H9 (cell line): ENCODE measurements at regions not wholly inside any gene's neighbourhood (a gene's known extent, or its start where the extent isn't known, plus 50 kb on each side); places are given as distances from the start of the nearest gene placed in this dataset.
A peak's percentile ranks its signal among the peaks of the same experiment; 100 is the strongest.

Experiments
- DNase-seq: peaks from one replicate; pipeline ENCODE4 v3.0.0-alpha.2; 2017
- H2AFZ ChIP-seq: one replicate; pipeline ENCODE4 v1.6.1; 2013; ENCODE audit warnings: mild to moderate bottlenecking, low read length, control low read depth, moderate library complexity
- H2AK5ac ChIP-seq: 2 replicates; pipeline ENCODE4 v1.6.1; 2013; ENCODE audit warnings: low read length, control low read depth, mixed read lengths; ENCODE audit not compliant: insufficient read length
- H2BK120ac ChIP-seq: one replicate; pipeline ENCODE4 v1.6.1; 2013; ENCODE audit warnings: low read depth, mild to moderate bottlenecking, low read length, control low read depth, inconsistent platforms; ENCODE audit not compliant: poor library complexity, severe bottlenecking
- H2BK12ac ChIP-seq: 2 replicates; pipeline ENCODE4 v1.6.1; 2013; ENCODE audit warnings: low read length, control low read depth, mixed read lengths, low read depth; ENCODE audit not compliant: insufficient read length
- H2BK15ac ChIP-seq: 2 replicates; pipeline ENCODE4 v1.6.1; 2013; ENCODE audit warnings: low read depth, low read length, control low read depth
- H2BK20ac ChIP-seq: one replicate; pipeline ENCODE4 v1.6.1; 2013; ENCODE audit warnings: low read depth, mild to moderate bottlenecking, low read length, control low read depth, inconsistent platforms; ENCODE audit not compliant: poor library complexity, severe bottlenecking
- H2BK5ac ChIP-seq: 2 replicates; pipeline ENCODE4 v1.6.1; 2013; ENCODE audit warnings: low read length, control low read depth, mixed read lengths; ENCODE audit not compliant: insufficient read length
- H3K14ac ChIP-seq: 2 replicates; pipeline ENCODE4 v1.6.1; 2013; ENCODE audit warnings: low read length, control low read depth; ENCODE audit not compliant: insufficient read depth
- H3K18ac ChIP-seq: 2 replicates; pipeline ENCODE4 v1.6.1; 2013; ENCODE audit warnings: low read depth, mild to moderate bottlenecking, mixed read lengths, low read length, control low read depth; ENCODE audit not compliant: insufficient read length
- H3K23ac ChIP-seq: 2 replicates; pipeline ENCODE4 v1.6.1; 2013; ENCODE audit warnings: low read length, control low read depth, mixed read lengths, low read depth; ENCODE audit not compliant: insufficient read length
- H3K23me2 ChIP-seq: 2 replicates; pipeline ENCODE4 v1.6.1; 2013; ENCODE audit warnings: low read depth, mild to moderate bottlenecking, mixed read lengths, low read length, control low read depth; ENCODE audit not compliant: insufficient read length, poor library complexity, severe bottlenecking
- H3K27ac ChIP-seq: 2 replicates; pipeline ENCODE4 v1.5.1; 2013; ENCODE audit warnings: low read length, control low read depth, mixed read lengths, low read depth; ENCODE audit not compliant: insufficient read length
- H3K27me3 ChIP-seq: 2 replicates; pipeline ENCODE4 v1.6.1; 2013; ENCODE audit warnings: low read length, control low read depth, inconsistent platforms; ENCODE audit not compliant: insufficient read depth
- H3K4ac ChIP-seq: 2 replicates; pipeline ENCODE4 v1.6.1; 2013; ENCODE audit warnings: low read depth, mild to moderate bottlenecking, control low read depth, inconsistent platforms, low read length, moderate library complexity
- H3K4me1 ChIP-seq: 2 replicates; pipeline ENCODE4 v1.6.1; 2013; ENCODE audit warnings: low read length, control low read depth, inconsistent platforms; ENCODE audit not compliant: insufficient read depth
- H3K4me2 ChIP-seq: 2 replicates; pipeline ENCODE4 v1.6.1; 2013; ENCODE audit warnings: low read length, control low read depth, mixed read lengths; ENCODE audit not compliant: insufficient read length, insufficient read depth
- H3K56ac ChIP-seq: 2 replicates; pipeline ENCODE4 v1.6.1; 2013; ENCODE audit warnings: low read depth, mild to moderate bottlenecking, mixed read lengths, low read length, control low read depth; ENCODE audit not compliant: insufficient read length
- H3K79me1 ChIP-seq: 2 replicates; pipeline ENCODE4 v1.6.1; 2013; ENCODE audit warnings: low read depth, mild to moderate bottlenecking, moderate library complexity, low read length, control low read depth, inconsistent platforms; ENCODE audit not compliant: insufficient read depth, poor library complexity, severe bottlenecking
- H3K79me2 ChIP-seq: 2 replicates; pipeline ENCODE4 v1.6.1; 2013; ENCODE audit warnings: low read length, control low read depth, inconsistent platforms; ENCODE audit not compliant: insufficient read depth
- H3K9ac ChIP-seq: 2 replicates; pipeline ENCODE4 v1.6.1; 2013; ENCODE audit warnings: low read length, control low read depth, mixed read lengths; ENCODE audit not compliant: insufficient read length; ENCODE audit errors: extremely low read depth
- H3K9me3 ChIP-seq: one replicate; pipeline ENCODE4 v1.6.1; 2013; ENCODE audit warnings: low read depth, low read length, inconsistent platforms; ENCODE audit not compliant: control insufficient read depth
- H3T11ph ChIP-seq: one replicate; pipeline ENCODE4 v1.6.1; 2013; ENCODE audit warnings: mild to moderate bottlenecking, low read length, control low read depth, inconsistent platforms
- H4K20me1 ChIP-seq: one replicate; pipeline ENCODE4 v1.6.1; 2013; ENCODE audit not compliant: control insufficient read depth, insufficient read length, insufficient read depth
- H4K5ac ChIP-seq: 2 replicates; pipeline ENCODE4 v1.6.1; 2013; ENCODE audit warnings: low read depth, mild to moderate bottlenecking, mixed read lengths, low read length, control low read depth; ENCODE audit not compliant: insufficient read length
- H4K8ac ChIP-seq: replicated peaks from 2 replicates; pipeline ENCODE4 v1.6.1; 2013; ENCODE audit warnings: low read length, control low read depth, mixed read lengths, low read depth; ENCODE audit not compliant: insufficient read length
- H4K91ac ChIP-seq: 2 replicates; pipeline ENCODE4 v1.6.1; 2013; ENCODE audit warnings: low read depth, mild to moderate bottlenecking, moderate library complexity, mixed read lengths, low read length, control low read depth; ENCODE audit not compliant: insufficient read length
- H3K27ac Mint-ChIP-seq, 3 experiments: 2 replicates in 2 of 3; 3 replicates in 1 of 3; pipeline ENCODE4 v1.8.0; 2020 to 2021; ENCODE audit warnings: mixed read lengths in 3 of 3, mild to moderate bottlenecking in 1 of 3, moderate library complexity in 1 of 3
- H3K27me3 Mint-ChIP-seq: 2 replicates; pipeline ENCODE4 v1.8.0; 2021; ENCODE audit warnings: low read depth, mild to moderate bottlenecking, moderate library complexity, mixed read lengths
- H3K36me3 Mint-ChIP-seq, 3 experiments: 2 replicates in 2 of 3; 3 replicates in 1 of 3; pipeline ENCODE4 v1.8.0; 2020 to 2021; ENCODE audit warnings: low read depth in 3 of 3, mixed read lengths in 3 of 3; ENCODE audit not compliant: insufficient read depth in 1 of 3
- H3K4me1 Mint-ChIP-seq, 2 experiments: 2 replicates each; pipeline ENCODE4 v1.8.0; 2020; ENCODE audit warnings: mixed read lengths in 2 of 2
- H3K4me3 Mint-ChIP-seq, 2 experiments: 2 replicates in 1 of 2; 3 replicates in 1 of 2; pipeline ENCODE4 v1.8.0; 2020 to 2021; ENCODE audit warnings: mild to moderate bottlenecking in 2 of 2, mixed read lengths in 2 of 2, moderate library complexity in 1 of 2
- H3K9me3 Mint-ChIP-seq, 2 experiments: 2 replicates in 1 of 2; 3 replicates in 1 of 2; pipeline ENCODE4 v1.8.0; 2020; ENCODE audit warnings: mild to moderate bottlenecking in 2 of 2, mixed read lengths in 2 of 2, moderate library complexity in 1 of 2
- CTCF ChIP-seq: fragments of 200-600 bp; sonication (generic); conservative IDR thresholded peaks from 3 replicates; pipeline ENCODE4 v1.8.0; 2021; ENCODE audit warnings: antibody characterized with exemption, mild to moderate bottlenecking
- WGBS: extraction: QIAGEN DNeasy Blood & Tissue Kit; methylation state at CpG from one replicate; pipeline ENCODE4 v1.1.7; 2013; ENCODE audit warnings: missing lambda C conversion rate, low lambda C conversion rate, mixed read lengths; ENCODE audit not compliant: insufficient read length; ENCODE audit errors: extremely low coverage; 5-methylcytosine and 5-hydroxymethylcytosine counted together

GRCh38 chr3:137647179-137647578 is 116.9 kb upstream of the SOX14 start:
- no peak overlapping the region for H2BK12ac ChIP-seq
- no peak overlapping the region for H3K14ac ChIP-seq
- H3K79me2 ChIP-seq: no peaks in the 10 kb centered on the region
- no peak overlapping the region for H4K5ac ChIP-seq
- no peaks in the 10 kb centered on the region for H4K20me1 ChIP-seq
- no peaks in the 10 kb centered on the region for H3K27me3 ChIP-seq
- Mint-ChIP-seq H3K27ac (peak overlapping the region in 1 of 3 experiments; percentile 4; a peak in 2 of 7 replicates), H3K4me1 (peaks cover 33 to 47% of the 10 kb centered on the region in 2 experiments), H3K4me3 (peak overlapping the region in 1 of 2 experiments; percentile 53; a peak in 1 of 5 replicates), H3K9me3 (no peaks in the 10 kb centered on the region; a peak in 1 of 5 replicates), H3K36me3 (no peaks in the 10 kb centered on the region), H3K27me3 (peaks cover 11% of the 10 kb centered on the region)
- H3K79me1 ChIP-seq: no peaks in the 10 kb centered on the region
- H3K4me2 ChIP-seq: peak overlapping the region; percentile 36
- H4K8ac ChIP-seq: no peak overlapping the region
- H3K56ac ChIP-seq: no peak overlapping the region
- no peak overlapping the region for H3K4ac ChIP-seq
- H3T11ph ChIP-seq: no peak overlapping the region
- no peak overlapping the region for H2BK120ac ChIP-seq
- WGBS: no CpG with 5 or more reads among the region's 5 CpGs
- H2BK5ac ChIP-seq: no peak overlapping the region
- H2BK15ac ChIP-seq: no peak overlapping the region
- H3K27ac ChIP-seq: no peak overlapping the region
- H3K23ac ChIP-seq: no peak overlapping the region
- no peaks in the 10 kb centered on the region for H3K23me2 ChIP-seq
- H2AK5ac ChIP-seq: no peak overlapping the region
- peak; percentile 68 for DNase-seq
- no peak overlapping the region for H2BK20ac ChIP-seq
- TF ChIP-seq CTCF: peak; percentile 42; the same call in 2 of the 3 replicates
- H3K9me3 ChIP-seq: no peaks in the 10 kb centered on the region
- H2AFZ ChIP-seq: peak overlapping the region; percentile 89
- no peak overlapping the region for H4K91ac ChIP-seq
- H3K4me1 ChIP-seq: peaks cover 8% of the 10 kb centered on the region
- H3K18ac ChIP-seq: peak overlapping the region; percentile 76
- H3K9ac ChIP-seq: no peak overlapping the region
